IPS-18c (cell line): ENCODE measurements at regions not wholly inside any gene's neighbourhood (a gene's known extent, or its start where the extent isn't known, plus 50 kb on each side); places are given as distances from the start of the nearest gene placed in this dataset.
"Not testable (repeated sequence)": the region's sequence is repeated elsewhere in the genome, so short reads cannot be mapped to it uniquely, and the experiment has no call there.

Source experiments
- H3K4me3 ChIP-seq: 2 replicates; pipeline ENCODE4 v1.7.0; 2013; ENCODE audit warnings: low read depth, mild to moderate bottlenecking, low read length, moderate library complexity; ENCODE audit not compliant: insufficient read depth
- H3K9me3 ChIP-seq: one replicate; pipeline ENCODE4 v1.6.1; 2013; ENCODE audit warnings: mild to moderate bottlenecking, low read length, moderate library complexity; ENCODE audit not compliant: control insufficient read depth, insufficient read depth

GRCh38 chr13:82088781-82089180 lies 1747.9 kb upstream of the SPRY2 start:
- H3K9me3 ChIP-seq, result no peaks in the 10 kb centered on the region
- H3K4me3 ChIP-seq, result no peak overlapping the region

- no peak overlapping the region for H3K4me3 ChIP-seq
- H3K9me3 ChIP-seq, result no peaks in the 10 kb centered on the region
Measured at GRCh38 chr13:82076496-82076895, 1735.6 kb upstream of the SPRY2 start.

- H3K4me3 ChIP-seq, result no peak overlapping the region
- H3K9me3 ChIP-seq, result no peaks in the 10 kb centered on the region
Measured at GRCh38 chr13:82070416-82070815, 1729.5 kb upstream of the SPRY2 start.

GRCh38 chr13:82062772-82063171 lies 1721.8 kb upstream of the SPRY2 start:
- no peaks in the 10 kb centered on the region for H3K9me3 ChIP-seq
- H3K4me3 ChIP-seq, result no peak overlapping the region

GRCh38 chr13:82058364-82058763 lies 1717.4 kb upstream of the SPRY2 start:
- Histone ChIP-seq H3K9me3 (no peaks in the 10 kb centered on the region), H3K4me3 (no peak overlapping the region)

- not testable (repeated sequence) for H3K4me3 ChIP-seq, H3K9me3 ChIP-seq
Measured at GRCh38 chr13:82045316-82045715, 1704.4 kb upstream of the SPRY2 start.

GRCh38 chr13:82036602-82037001 lies 1695.7 kb upstream of the SPRY2 start:
- Histone ChIP-seq H3K9me3 (no peaks in the 10 kb centered on the region), H3K4me3 (no peak overlapping the region)

GRCh38 chr13:82011355-82011754 lies 1670.4 kb upstream of the SPRY2 start:
- Histone ChIP-seq H3K4me3 (no peak overlapping the region), H3K9me3 (no peaks in the 10 kb centered on the region)

- Histone ChIP-seq H3K4me3 (no peak overlapping the region), H3K9me3 (no peaks in the 10 kb centered on the region)
Measured at GRCh38 chr13:82010780-82011179, 1669.9 kb upstream of the SPRY2 start.

GRCh38 chr13:82002710-82003109 lies 1661.8 kb upstream of the SPRY2 start:
- no peak overlapping the region for H3K4me3 ChIP-seq

GRCh38 chr13:81995316-81995715 lies 1654.4 kb upstream of the SPRY2 start:
- no peak overlapping the region for H3K4me3 ChIP-seq
- H3K9me3 ChIP-seq, result no peaks in the 10 kb centered on the region

More at GRCh38 chr13:82002710-82003109, 1661.8 kb upstream of the SPRY2 start:
- no peaks in the 10 kb centered on the region for H3K9me3 ChIP-seq

GRCh38 chr13:81990652-81991051 lies 1649.7 kb upstream of the SPRY2 start:
- no peak overlapping the region for H3K4me3 ChIP-seq
- H3K9me3 ChIP-seq, result no peaks in the 10 kb centered on the region

GRCh38 chr13:81988567-81988966 lies 1647.6 kb upstream of the SPRY2 start:
- no peaks in the 10 kb centered on the region for H3K9me3 ChIP-seq
- no peak overlapping the region for H3K4me3 ChIP-seq

GRCh38 chr13:81987677-81988357 lies 1646.9 kb upstream of the SPRY2 start:
- H3K9me3 ChIP-seq, result no peaks in the 10 kb centered on the region
- no peak overlapping the region for H3K4me3 ChIP-seq

- H3K9me3 ChIP-seq, result no peaks in the 10 kb centered on the region
- H3K4me3 ChIP-seq, result no peak overlapping the region
Measured at GRCh38 chr13:81987159-81987558, 1646.2 kb upstream of the SPRY2 start.

GRCh38 chr13:81986308-81986707 lies 1645.4 kb upstream of the SPRY2 start:
- no peak overlapping the region for H3K4me3 ChIP-seq
- H3K9me3 ChIP-seq, result no peaks in the 10 kb centered on the region

GRCh38 chr13:81957121-81957520 lies 1616.2 kb upstream of the SPRY2 start:
- Histone ChIP-seq H3K9me3 (no peaks in the 10 kb centered on the region), H3K4me3 (no peak overlapping the region)

- no peak overlapping the region for H3K4me3 ChIP-seq
- no peaks in the 10 kb centered on the region for H3K9me3 ChIP-seq
Measured at GRCh38 chr13:81929988-81930387, 1589.1 kb upstream of the SPRY2 start.

- no peaks in the 10 kb centered on the region for H3K9me3 ChIP-seq
- no peak overlapping the region for H3K4me3 ChIP-seq
Measured at GRCh38 chr13:81927347-81927746, 1586.4 kb upstream of the SPRY2 start.
